ENCODE measurements at regions not wholly inside any gene's neighbourhood (a gene's known extent, or its start where the extent isn't known, plus 50 kb on each side); places are given as distances from the start of the nearest gene placed in this dataset.

GRCh38 chr3:189119950-189120349 lies 51.8 kb upstream of the TPRG1 start:
- CTCF ChIA-PET (ENCODE audit: low intra/inter-chr PET ratio, low total read pairs) = no interaction called here
- intact Hi-C loops (cut with micrococcal nuclease; ENCODE audit: unreplicated experiment) = no loop called here

GRCh38 chr3:189121092-189121491 lies 50.7 kb upstream of the TPRG1 start:
- H3K79me2 ChIP-seq (ENCODE audit: insufficient read depth, low read length) = no peaks in the 10 kb centered on the region
- H4K20me1 ChIP-seq (ENCODE audit: insufficient read depth, low read length) = no peaks in the 10 kb centered on the region
- ChIA-PET POLR2A (no interaction called here), CTCF (ENCODE audit: low intra/inter-chr PET ratio, low total read pairs) (no interaction called here)
- in situ Hi-C loops (cut with HindIII; ENCODE audit: extremely low pct_ligation_motif_present, low pct_unique_long_range_greater_than_20kb) = no loop called here
- H3K9me3 ChIP-seq (ENCODE audit: low read length) = peaks cover 8% of the 10 kb centered on the region; the same call in 1 of the 2 replicates
- no peaks in the 10 kb centered on the region for H3K4me1 ChIP-seq (ENCODE audit: insufficient read depth, low read length)
- H3K27me3 ChIP-seq (ENCODE audit: control insufficient read depth in 1 of 2, insufficient read depth in 2 of 2, low read length in 2 of 2) = 0 out of 5 replicates have a peak, but pooled peaks cover 0 to 3% of the 10 kb centered on the region in 2 experiments
- H3K4me3 ChIP-seq (replicated peaks in 1 of 3; ENCODE audit: insufficient read depth in 1 of 3, low read depth in 2 of 3, low read length in 3 of 3) = no peak overlapping the region
- no peak for ATAC-seq
- BruUV-seq (replicated peaks) = no TSS peak
- no peak overlapping the region for H3K27ac ChIP-seq (ENCODE audit: extremely low read length, insufficient read depth, low read length)
- DNase-seq (ENCODE audit: low spot score) = no peak
- H2AFZ ChIP-seq (ENCODE audit: low read length) = no peak overlapping the region
- H3K36me3 ChIP-seq (replicated peaks in 1 of 2; ENCODE audit: control insufficient read depth in 1 of 2, insufficient read depth in 2 of 2, low read length in 2 of 2) = no peaks in the 10 kb centered on the region
- 23% methylated on average over 2 of the region's 2 CpGs for WGBS (ENCODE audit: low lambda C conversion rate)
- no peak overlapping the region for H3K9ac ChIP-seq (ENCODE audit: insufficient read depth, low read depth, low read length)
- TF ChIP-seq ZNF530 (CRISPR knock-in tag; IDR thresholded peaks at IDR 0.05; ENCODE audit: low read depth) = no peak
- no peak for TF ChIP-seq TGIF2 (CRISPR knock-in tag; IDR thresholded peaks at IDR 0.05)
- no peak for TF ChIP-seq ZSCAN22 (CRISPR knock-in tag; IDR thresholded peaks at IDR 0.05)
- TF ChIP-seq ZNF225 (CRISPR knock-in tag; IDR thresholded peaks at IDR 0.05) = no peak
- H3K4me2 ChIP-seq (ENCODE audit: low read depth, low read length) = no peak overlapping the region
- intact Hi-C loops (cut with micrococcal nuclease; ENCODE audit: unreplicated experiment) = no loop called here
- FAIRE-seq = no peak

More at GRCh38 chr3:189119950-189120349, 51.8 kb upstream of the TPRG1 start:
- no peak for DNase-seq (ENCODE audit: low spot score)
- peaks cover 8% of the 10 kb centered on the region; the same call in 1 of the 2 replicates for H3K9me3 ChIP-seq (ENCODE audit: low read length)
- 12% methylated on average over 3 of the region's 3 CpGs for WGBS (ENCODE audit: low lambda C conversion rate)
- no peak overlapping the region for H3K27ac ChIP-seq (ENCODE audit: extremely low read length, insufficient read depth, low read length)
- H2AFZ ChIP-seq (ENCODE audit: low read length) = no peak overlapping the region
- no peaks in the 10 kb centered on the region for H4K20me1 ChIP-seq (ENCODE audit: insufficient read depth, low read length)
- H3K4me3 ChIP-seq (replicated peaks in 1 of 3; ENCODE audit: insufficient read depth in 1 of 3, low read depth in 2 of 3, low read length in 3 of 3) = no peak overlapping the region
- no peaks in the 10 kb centered on the region for H3K4me1 ChIP-seq (ENCODE audit: insufficient read depth, low read length)
- FAIRE-seq = no peak
- no peaks in the 10 kb centered on the region for H3K36me3 ChIP-seq (replicated peaks in 1 of 2; ENCODE audit: control insufficient read depth in 1 of 2, insufficient read depth in 2 of 2, low read length in 2 of 2)
- ATAC-seq = no peak
- no peak overlapping the region for H3K4me2 ChIP-seq (ENCODE audit: low read depth, low read length)
- H3K9ac ChIP-seq (ENCODE audit: insufficient read depth, low read depth, low read length) = no peak overlapping the region
- no TSS peak for BruUV-seq (replicated peaks)
- H3K79me2 ChIP-seq (ENCODE audit: insufficient read depth, low read length) = no peaks in the 10 kb centered on the region
- TF ChIP-seq ZNF674 (CRISPR knock-in tag; IDR thresholded peaks at IDR 0.05; ENCODE audit: low read depth) (no peak), NBN (conservative IDR thresholded peaks at IDR 0.05) (no peak)
- 0 out of 5 replicates have a peak, but pooled peaks cover 0 to 3% of the 10 kb centered on the region in 2 experiments for H3K27me3 ChIP-seq (ENCODE audit: control insufficient read depth in 1 of 2, insufficient read depth in 2 of 2, low read length in 2 of 2)
- in situ Hi-C loops (cut with HindIII; ENCODE audit: extremely low pct_ligation_motif_present, low pct_unique_long_range_greater_than_20kb) = no loop called here
- POLR2A ChIA-PET = no interaction called here
